ENCODE measurements at regions not wholly inside any gene's neighbourhood (a gene's known extent, or its start where the extent isn't known, plus 50 kb on each side); places are given as distances from the start of the nearest gene placed in this dataset.
"Not testable (repeated sequence)": the region's sequence is repeated elsewhere in the genome, so short reads cannot be mapped to it uniquely, and the experiment has no call there.

DNA sequence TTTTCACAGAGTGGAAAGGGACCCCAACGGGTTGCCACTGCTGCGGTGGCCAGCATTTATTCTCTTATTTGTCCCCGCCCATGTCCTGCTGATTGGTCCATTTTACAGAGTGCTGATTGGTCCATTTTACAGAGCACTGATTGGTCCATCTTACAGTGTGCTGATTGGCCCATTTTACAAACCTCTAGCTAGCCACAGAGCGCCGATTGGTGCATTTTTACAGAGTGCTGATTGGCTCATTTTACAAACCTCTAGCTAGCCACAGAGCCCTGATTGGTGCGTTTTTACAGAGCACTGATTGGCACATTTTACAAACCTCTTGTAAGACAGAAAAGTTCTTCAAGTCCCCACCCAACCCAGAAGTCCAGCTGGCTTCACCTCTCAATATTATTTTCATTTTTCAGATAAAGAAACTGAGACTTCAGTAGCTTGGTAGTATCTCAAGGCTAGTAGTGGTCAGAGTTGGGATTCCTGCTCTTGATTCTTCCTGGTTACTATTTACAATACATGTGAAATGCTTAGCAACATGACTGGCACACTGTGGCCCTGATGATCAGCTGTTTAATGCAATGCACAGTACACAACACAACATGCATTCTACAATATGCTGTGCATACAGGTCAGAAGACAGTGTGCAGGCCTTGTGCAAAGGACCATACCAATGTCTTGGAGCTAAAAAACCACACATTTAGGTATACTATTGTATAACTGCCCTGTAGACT, 63.6 kb upstream of the BOD1 start:
- Histone ChIP-seq H3K4me3 (no peak overlapping the region), H3K36me3 (no peaks in the 10 kb centered on the region), H3K4me1 (peaks cover 6 to 13% (median 11%) of the 10 kb centered on the region in 3 donors), H3K27me3 (no peaks in the 10 kb centered on the region), H3K9me3 (no peaks in the 10 kb centered on the region), H3K27ac (peak overlapping the region; percentile 24 to 65 (median 56))
- TF ChIP-seq, protein P1, sequence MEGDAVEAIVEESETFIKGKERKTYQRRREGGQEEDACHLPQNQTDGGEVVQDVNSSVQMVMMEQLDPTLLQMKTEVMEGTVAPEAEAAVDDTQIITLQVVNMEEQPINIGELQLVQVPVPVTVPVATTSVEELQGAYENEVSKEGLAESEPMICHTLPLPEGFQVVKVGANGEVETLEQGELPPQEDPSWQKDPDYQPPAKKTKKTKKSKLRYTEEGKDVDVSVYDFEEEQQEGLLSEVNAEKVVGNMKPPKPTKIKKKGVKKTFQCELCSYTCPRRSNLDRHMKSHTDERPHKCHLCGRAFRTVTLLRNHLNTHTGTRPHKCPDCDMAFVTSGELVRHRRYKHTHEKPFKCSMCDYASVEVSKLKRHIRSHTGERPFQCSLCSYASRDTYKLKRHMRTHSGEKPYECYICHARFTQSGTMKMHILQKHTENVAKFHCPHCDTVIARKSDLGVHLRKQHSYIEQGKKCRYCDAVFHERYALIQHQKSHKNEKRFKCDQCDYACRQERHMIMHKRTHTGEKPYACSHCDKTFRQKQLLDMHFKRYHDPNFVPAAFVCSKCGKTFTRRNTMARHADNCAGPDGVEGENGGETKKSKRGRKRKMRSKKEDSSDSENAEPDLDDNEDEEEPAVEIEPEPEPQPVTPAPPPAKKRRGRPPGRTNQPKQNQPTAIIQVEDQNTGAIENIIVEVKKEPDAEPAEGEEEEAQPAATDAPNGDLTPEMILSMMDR (IDR thresholded peaks at IDR 0.05) = no peak
- peak; percentile 87 to 92 (median 90) for ATAC-seq
- intact Hi-C loops (cut with DNase I) = no loop called here
- WGBS, 2 donors = 96 to 97% methylated on average over 6 of the region's 6 CpGs
- no peak for FAIRE-seq
- DNase-seq = peak in 1 of 6 donors; percentile 48

DNA sequence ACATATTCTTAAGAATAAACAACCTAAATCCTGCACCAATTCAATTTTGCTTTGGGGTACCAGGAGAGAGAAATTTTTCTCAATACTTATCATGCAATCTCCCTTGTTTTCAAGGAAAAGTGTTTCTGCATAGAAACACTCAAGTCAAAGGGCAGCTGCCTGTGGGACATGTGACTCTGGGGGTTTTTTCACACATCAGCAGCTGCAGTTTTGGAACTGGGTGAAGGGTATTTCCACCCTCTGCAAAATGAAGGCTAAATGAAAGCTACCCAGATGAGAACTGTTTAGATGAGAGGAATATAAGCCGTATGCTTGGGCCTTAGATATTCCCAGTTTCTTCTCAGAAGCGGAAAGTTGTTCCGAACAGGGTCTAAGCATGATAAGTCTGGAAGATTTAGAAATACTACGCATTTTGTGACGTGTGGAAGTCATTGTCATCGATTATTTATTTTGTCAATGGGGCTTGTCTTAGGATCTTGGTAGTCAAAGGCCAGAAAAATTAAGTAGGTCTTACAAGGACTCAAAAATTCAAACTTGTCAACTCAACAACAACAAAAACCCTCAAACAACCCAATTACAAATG, 64.3 kb upstream of the BOD1 start:
- H3K9me3 ChIP-seq = no peaks in the 10 kb centered on the region
- ATAC-seq = peak; percentile 79 to 91 (median 88)
- intact Hi-C loops (cut with DNase I) = no loop called here
- peak in 3 of 6 donors; percentile 41 to 71 (median 55) for DNase-seq
- no peaks in the 10 kb centered on the region for H3K27me3 ChIP-seq
- peak overlapping the region; percentile 24 to 65 (median 56) for H3K27ac ChIP-seq
- H3K4me1 ChIP-seq = peaks cover 6 to 13% (median 11%) of the 10 kb centered on the region in 3 donors
- no peaks in the 10 kb centered on the region for H3K36me3 ChIP-seq
- 52% methylated on average over 6 of the region's 6 CpGs for WGBS, 2 donors
- no peak overlapping the region for H3K4me3 ChIP-seq
- TF ChIP-seq, protein P1 (IDR thresholded peaks at IDR 0.05) = no peak
- no peak for FAIRE-seq

DNA sequence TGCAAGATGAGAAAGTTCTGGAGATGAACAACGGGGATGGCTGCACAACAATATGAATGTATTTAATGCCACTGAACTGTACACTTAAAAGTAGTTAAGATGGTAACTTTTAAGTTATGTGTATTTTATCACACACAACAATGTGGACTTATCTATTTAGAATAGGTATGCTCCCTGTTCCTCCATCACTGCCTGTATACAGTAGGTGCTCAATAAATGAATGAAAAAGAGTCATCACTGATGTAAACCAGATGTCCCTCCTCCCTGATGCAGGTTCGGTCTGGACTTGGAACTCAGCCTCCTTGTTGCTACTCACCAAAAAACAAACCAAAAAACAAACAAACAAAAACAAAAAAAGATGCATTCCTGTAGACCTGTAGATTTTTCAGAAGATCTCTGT, 65.9 kb upstream of the BOD1 start:
- DNase-seq = no peak
- no peak overlapping the region for H3K4me3 ChIP-seq
- intact Hi-C loops (cut with DNase I) = no loop called here
- no peaks in the 10 kb centered on the region for H3K9me3 ChIP-seq
- H3K36me3 ChIP-seq = no peaks in the 10 kb centered on the region
- H3K27ac ChIP-seq = no peak overlapping the region
- H3K4me1 ChIP-seq = peaks cover 6 to 13% (median 11%) of the 10 kb centered on the region in 3 donors
- no peak for FAIRE-seq
- 94 to 98% methylated on average over 2 of the region's 2 CpGs for WGBS, 2 donors
- TF ChIP-seq, protein P1 (IDR thresholded peaks at IDR 0.05) = no peak
- no peaks in the 10 kb centered on the region for H3K27me3 ChIP-seq
- ATAC-seq = no peak

DNA sequence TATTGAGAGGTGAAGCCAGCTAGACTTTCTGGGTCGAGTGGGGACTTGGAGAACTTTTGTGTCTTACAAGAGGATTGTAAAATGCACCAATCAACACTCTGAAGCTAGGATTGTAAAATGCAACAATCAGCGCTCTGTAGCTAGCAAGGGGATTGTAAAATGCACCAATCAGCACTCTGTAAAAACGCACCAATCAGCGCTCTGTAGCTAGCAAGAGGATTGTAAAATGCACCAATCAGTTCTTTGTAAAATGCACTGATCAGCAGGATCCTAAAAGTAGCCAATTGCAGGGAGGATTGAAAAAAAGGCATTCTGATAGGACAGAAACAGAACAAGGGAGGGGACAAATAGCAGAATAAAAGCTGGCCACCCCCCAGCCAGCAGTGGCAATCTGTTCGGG, 68.1 kb upstream of the BOD1 start:
- FAIRE-seq; intact Hi-C loops (cut with DNase I); H3K27ac ChIP-seq; H3K9me3 ChIP-seq; DNase-seq; H3K4me3 ChIP-seq; ATAC-seq; H3K36me3 ChIP-seq; H3K27me3 ChIP-seq: not testable (repeated sequence)
- peaks cover 17 to 29% (median 22%) of the 10 kb centered on the region in 3 donors for H3K4me1 ChIP-seq
- WGBS, 2 donors = 94 to 98% methylated on average over 5 of the region's 5 CpGs

DNA sequence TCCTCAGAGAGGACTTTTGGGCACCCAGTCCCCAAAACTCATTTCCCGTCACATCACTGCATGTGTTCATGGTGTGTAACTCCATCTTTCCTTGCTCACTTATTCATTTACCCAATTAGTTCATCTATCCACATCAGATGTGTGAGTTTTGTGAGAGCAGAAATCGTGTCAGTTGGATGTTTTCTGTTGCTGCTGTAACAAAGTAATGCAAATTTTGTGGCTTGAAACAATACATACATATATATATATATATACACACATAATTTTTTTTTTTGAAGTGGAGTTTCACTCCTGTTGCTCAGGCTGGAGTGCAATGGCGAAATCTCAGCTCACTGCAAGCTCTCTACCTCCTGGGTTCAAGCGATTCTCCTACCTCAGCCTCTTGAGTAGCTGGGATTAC, 70.5 kb upstream of the BOD1 start:
- TF ChIP-seq, protein P1 (IDR thresholded peaks at IDR 0.05) = no peak
- Histone ChIP-seq H3K27ac (peak overlapping the region in 1 of 4 donors; percentile 95), H3K27me3 (no peaks in the 10 kb centered on the region), H3K36me3 (no peaks in the 10 kb centered on the region), H3K4me3 (no peak overlapping the region), H3K9me3 (no peaks in the 10 kb centered on the region), H3K4me1 (peaks cover 20 to 21% (median 20%) of the 10 kb centered on the region in 3 donors)
- no peak for FAIRE-seq
- 86 to 92% methylated on average over 4 of the region's 4 CpGs for WGBS, 2 donors
- intact Hi-C loops (cut with DNase I) = no loop called here
- ATAC-seq = no peak
- DNase-seq = no peak
